ENCODE measurements at regions not wholly inside any gene's neighbourhood (a gene's known extent, or its start where the extent isn't known, plus 50 kb on each side); places are given as distances from the start of the nearest gene placed in this dataset.

GRCh38 chr9:12922224-12922866, 147.5 kb downstream of the LURAP1L start:
- peak; percentile 15 for TF ChIP-seq CTCF (conservative IDR thresholded peaks at IDR 0.05)
- no peak for TF ChIP-seq ZFX (IDR thresholded peaks at IDR 0.05)

Data from C4-2B (cell line).